WTC11 (cell line): ENCODE measurements at regions not wholly inside any gene's neighbourhood (a gene's known extent, or its start where the extent isn't known, plus 50 kb on each side); places are given as distances from the start of the nearest gene placed in this dataset.

Experiments
- CTCF ChIP-seq: fragments of 200-600 bp; IDR thresholded peaks from 2 replicates; pipeline ENCODE4 v1.8.0; 2022; ENCODE audit warnings: antibody characterized with exemption
- GRHL2 ChIP-seq: fragments of 250-450 bp; sonication (Bioruptor Pico); IDR thresholded peaks from 2 replicates; pipeline ENCODE4 v1.8.0; 2022; ENCODE audit warnings: mild to moderate bottlenecking, moderate library complexity; ENCODE audit not compliant: insufficient replicate concordance, severe bottlenecking
- IRF2 ChIP-seq: sonication (generic); formaldehyde crosslinking; IDR thresholded peaks from 2 replicates; pipeline ENCODE4 v1.8.0; 2022; ENCODE audit warnings: low read depth, missing genetic modification reagents, borderline replicate concordance
- MXD4 ChIP-seq: fragments of 250-450 bp; sonication (Bioruptor Pico); IDR thresholded peaks from 2 replicates; pipeline ENCODE4 v1.8.0; 2021; ENCODE audit warnings: mild to moderate bottlenecking, moderate library complexity, borderline replicate concordance
- PREB ChIP-seq: sonication (generic); formaldehyde crosslinking; IDR thresholded peaks from 2 replicates; pipeline ENCODE4 v1.8.1; 2022; ENCODE audit warnings: mild to moderate bottlenecking, missing genetic modification reagents, moderate library complexity, borderline replicate concordance
- TF ChIP-seq, protein P1 (sequence below): sonication (generic); formaldehyde crosslinking; IDR thresholded peaks from 2 replicates; pipeline ENCODE4 v1.8.0; 2022; ENCODE audit warnings: mild to moderate bottlenecking, missing genetic modification reagents
- TF ChIP-seq, protein P2 (sequence below): sonication (generic); formaldehyde crosslinking; IDR thresholded peaks from 2 replicates; pipeline ENCODE4 v1.8.1; 2023; ENCODE audit warnings: mild to moderate bottlenecking, missing genetic modification reagents

GRCh38 chr18:41237317-41237716 lies 717.7 kb upstream of the PIK3C3 start:
- TF ChIP-seq PREB (CRISPR knock-in tag) (no peak), CTCF (no peak), IRF2 (CRISPR knock-in tag) (no peak), MXD4 (CRISPR knock-in tag) (no peak), GRHL2 (no peak)
- TF ChIP-seq, protein P1, sequence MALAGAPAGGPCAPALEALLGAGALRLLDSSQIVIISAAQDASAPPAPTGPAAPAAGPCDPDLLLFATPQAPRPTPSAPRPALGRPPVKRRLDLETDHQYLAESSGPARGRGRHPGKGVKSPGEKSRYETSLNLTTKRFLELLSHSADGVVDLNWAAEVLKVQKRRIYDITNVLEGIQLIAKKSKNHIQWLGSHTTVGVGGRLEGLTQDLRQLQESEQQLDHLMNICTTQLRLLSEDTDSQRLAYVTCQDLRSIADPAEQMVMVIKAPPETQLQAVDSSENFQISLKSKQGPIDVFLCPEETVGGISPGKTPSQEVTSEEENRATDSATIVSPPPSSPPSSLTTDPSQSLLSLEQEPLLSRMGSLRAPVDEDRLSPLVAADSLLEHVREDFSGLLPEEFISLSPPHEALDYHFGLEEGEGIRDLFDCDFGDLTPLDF (CRISPR knock-in tag), result no peak
- TF ChIP-seq, protein P2, sequence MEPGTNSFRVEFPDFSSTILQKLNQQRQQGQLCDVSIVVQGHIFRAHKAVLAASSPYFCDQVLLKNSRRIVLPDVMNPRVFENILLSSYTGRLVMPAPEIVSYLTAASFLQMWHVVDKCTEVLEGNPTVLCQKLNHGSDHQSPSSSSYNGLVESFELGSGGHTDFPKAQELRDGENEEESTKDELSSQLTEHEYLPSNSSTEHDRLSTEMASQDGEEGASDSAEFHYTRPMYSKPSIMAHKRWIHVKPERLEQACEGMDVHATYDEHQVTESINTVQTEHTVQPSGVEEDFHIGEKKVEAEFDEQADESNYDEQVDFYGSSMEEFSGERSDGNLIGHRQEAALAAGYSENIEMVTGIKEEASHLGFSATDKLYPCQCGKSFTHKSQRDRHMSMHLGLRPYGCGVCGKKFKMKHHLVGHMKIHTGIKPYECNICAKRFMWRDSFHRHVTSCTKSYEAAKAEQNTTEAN (CRISPR knock-in tag), result no peak
